Left lobe of liver (tissue), 2 donors: ENCODE measurements at regions not wholly inside any gene's neighbourhood (a gene's known extent, or its start where the extent isn't known, plus 50 kb on each side); places are given as distances from the start of the nearest gene placed in this dataset.

Source experiments
- ATAC-seq: fragments of 200-7000 bp; cut with Tn5 transposase; one replicate; pipeline ENCODE4 v1.9.1; 2020; ENCODE audit warnings: mild to moderate bottlenecking, moderate library complexity
- DNase-seq: peaks from one replicate; pipeline ENCODE4 v3.0.0-alpha.2; 2020; ENCODE audit warnings: low spot score
- donor health status: DM: no; HTN: no; CAD: no; lungs with moderate emphysema.
- donor health status: DM: no; HTN: yes; CAD: no.

DNA sequence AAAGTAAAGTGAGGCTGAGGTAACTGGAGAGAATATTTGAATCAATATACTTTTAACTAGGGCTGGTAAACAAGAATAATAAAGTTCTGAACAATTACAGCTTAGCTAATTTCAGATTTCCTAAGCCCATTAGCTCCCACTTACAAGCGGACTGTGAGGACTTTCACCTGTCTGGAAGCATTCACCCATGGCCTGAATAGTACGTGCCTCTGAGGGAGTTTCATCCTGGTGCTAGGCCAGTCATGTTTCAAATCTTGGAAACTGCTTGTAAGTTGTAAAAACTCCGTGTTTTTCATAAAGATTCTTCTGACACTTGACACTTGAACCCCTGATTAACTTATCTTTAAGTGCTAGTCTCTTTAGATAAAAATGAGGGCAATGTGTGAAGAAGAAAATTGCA lies 975.2 kb upstream of the GHITM start:
- ATAC-seq, result no peak
- DNase-seq, result no peak

DNA sequence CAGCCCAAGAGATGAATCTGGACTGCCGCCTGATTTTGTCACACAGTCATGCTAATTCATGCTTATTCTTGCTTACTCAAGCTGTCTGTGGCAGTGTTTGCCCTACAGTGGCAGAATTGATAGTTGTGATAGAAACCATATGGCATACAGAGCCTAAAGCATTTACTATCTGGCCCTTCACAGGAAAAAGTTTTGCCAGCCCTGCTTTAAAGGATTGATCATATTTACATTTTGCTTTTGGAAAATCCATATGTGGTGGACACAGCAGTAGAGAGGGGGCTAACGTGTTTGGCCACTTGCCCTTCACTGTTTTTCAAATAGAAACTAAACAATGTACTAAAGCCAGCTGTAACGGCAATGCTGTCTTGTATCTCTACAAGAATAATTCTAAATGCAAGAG lies 974.0 kb upstream of the GHITM start:
- ATAC-seq, result no peak
- no peak for DNase-seq

DNA sequence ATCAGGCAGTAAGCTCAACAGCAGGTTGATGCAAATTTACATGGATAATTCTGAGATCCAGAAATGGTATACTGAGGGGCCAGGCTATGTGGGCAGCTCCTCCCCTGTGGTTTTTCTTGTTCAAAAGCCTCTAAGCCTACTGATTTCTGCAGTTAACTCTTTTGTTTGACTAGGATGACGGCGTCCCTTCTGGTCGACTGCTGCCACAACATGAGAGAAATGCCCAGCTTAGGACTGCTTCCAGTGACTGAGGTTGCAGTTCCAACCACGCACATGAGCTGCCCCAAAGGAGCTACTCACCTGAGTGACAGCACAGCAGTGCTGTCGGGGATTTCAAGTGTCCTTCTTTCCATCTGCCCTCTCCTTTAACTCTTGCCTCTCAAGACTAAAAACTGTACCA lies 973.0 kb upstream of the GHITM start:
- DNase-seq (no peak), ATAC-seq (no peak)

DNA sequence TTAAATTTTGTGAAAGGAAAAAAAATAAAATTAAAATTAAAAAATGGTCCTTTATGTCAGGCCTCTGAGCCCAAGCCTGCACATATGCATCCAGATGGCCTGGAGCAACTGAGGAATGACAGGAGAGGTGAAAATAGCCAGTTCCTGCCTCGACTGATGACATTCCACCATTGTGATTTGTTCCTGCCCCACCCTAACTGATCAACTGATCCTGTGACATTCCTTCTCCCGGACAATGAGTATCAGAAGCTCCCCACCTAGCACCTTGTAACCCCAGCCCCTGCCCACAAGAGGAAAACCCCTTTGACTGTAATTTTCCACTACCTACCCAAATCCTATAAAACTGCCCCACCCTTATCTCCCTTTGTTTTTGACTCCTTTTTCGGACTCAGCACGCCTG lies 972.2 kb upstream of the GHITM start:
- DNase-seq (no peak), ATAC-seq (no peak)

DNA sequence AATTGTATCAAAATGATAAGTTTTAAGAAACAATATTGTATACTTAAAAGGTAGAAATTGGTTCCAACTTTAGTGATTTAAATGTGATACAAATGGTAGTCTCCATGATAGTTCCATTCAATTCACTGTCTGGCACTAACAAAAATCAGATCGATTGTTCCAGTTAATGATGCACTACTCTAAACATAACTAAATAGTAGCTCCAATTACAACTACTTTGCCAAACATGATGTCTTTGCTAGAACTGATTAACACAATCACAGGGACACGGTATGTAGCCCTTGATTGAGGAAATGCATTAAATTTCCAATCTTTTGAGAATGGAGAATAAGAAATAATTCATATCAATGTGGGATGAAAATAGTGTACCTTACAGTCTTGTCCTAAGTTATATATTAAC lies 962.4 kb upstream of the GHITM start:
- peak; percentile 79 for ATAC-seq
- no peak for DNase-seq

DNA sequence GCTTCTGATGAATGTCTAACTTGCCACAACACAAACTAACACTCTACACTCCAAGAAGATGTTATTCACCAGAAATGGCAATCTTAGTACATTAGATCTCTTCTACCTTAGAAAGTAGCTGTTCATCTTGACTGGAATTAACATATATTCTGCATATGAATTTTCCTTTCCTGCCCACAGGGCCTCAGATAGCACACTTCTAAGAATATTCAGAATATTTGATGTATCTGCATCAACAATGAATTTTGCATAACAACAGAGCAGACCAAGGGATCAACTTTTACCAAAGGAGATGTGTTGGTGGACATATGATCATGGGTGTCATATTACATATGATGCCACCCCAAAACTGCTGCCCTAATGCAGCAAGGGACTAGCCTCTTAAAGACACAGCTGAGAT lies 960.8 kb upstream of the GHITM start:
- ATAC-seq (no peak), DNase-seq (no peak)

DNA sequence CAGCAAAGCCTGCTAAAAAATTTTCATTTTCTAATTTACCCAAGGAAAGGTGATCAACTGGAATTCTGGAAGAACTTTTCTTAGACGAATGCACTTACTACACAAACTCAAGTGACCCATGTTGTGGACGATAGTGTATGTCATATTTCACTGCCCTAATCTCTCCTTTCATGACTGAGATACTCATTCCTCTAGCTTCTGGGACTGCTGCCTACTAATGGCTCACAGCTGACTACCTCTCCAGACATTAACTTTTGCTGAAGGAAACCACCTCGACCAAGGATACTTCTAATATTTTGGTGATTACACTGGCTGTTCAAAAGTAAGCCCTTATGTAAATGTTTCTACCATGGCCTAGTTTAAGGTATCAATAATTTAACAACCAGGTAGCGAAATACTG lies 959.9 kb upstream of the GHITM start:
- DNase-seq (no peak), ATAC-seq (no peak)

DNA sequence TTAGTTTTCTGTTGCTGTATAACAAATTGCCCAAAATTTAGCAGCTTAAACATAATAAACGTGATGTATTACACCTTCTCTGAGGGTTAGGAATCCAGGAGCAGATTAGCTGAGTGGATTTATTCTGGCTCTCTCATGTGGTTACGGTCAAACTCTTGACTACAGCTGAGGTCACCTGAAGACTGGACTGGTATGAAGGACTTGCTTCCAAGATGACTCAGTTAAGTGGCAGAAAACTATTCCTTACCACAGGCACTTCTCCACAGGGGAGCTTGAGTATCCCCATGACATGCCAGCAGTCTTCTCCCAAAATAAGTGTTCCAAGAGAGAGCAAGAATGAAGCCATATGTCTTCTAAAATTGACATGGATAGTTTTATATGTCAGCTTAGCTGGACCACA lies 957.2 kb upstream of the GHITM start:
- ATAC-seq (no peak), DNase-seq (no peak)

DNA sequence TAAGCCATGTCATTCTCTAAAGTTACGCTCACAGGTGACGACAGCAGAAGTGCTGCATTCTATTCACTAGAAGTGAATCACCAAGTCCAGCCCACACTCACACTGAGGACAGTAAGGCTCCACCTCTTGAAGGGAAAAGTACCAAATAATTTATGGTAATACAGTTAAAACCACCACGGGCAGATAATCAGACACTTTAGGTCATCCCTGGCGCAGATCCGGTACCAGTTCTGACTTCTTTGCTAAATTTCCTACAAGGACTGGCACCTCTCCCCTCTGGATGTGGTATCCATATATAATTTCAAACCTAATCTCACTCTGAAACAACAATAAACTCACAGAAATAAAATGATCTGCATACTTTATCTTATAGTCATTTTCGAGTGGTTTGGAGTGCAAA lies 954.7 kb upstream of the GHITM start:
- no peak for ATAC-seq
- DNase-seq, result no peak

DNA sequence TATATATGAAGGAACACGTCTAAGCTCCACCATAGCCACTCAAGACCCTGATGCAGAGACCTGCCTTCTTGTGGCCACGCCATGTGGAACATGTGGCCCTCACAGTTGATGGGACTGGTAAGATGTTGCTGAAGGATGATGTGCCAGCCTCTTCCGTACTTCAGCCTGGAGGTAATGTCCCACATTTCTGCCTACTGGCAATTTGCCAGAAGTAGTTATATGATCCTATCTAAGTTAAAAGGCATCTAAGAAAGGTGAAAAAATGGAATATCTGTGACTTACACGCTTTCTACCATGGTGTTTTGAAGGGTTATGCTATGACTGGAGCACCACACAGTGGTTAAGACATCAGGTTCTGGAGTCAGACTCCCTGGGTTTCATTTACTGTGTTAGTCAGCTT lies 948.7 kb upstream of the GHITM start:
- no peak for DNase-seq
- no peak for ATAC-seq

DNA sequence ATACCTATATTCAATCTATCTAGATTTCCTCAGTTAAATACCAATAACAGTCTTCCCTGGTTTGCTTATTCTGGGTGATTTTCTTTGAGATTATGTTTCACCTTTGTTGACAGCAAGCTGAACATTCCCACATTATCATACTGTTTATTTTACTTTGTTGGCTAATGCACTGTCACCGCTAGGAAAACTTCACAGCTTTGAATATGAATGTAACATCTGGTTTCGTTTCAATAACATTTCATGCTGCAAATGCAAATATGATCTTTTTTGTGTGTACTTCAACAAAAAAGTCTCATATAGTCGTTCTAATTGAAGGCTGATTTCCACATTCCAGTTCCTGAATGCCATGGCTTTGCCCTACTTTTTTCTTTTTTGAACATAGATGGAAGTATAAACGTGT lies 946.3 kb upstream of the GHITM start:
- no peak for ATAC-seq
- no peak for DNase-seq

DNA sequence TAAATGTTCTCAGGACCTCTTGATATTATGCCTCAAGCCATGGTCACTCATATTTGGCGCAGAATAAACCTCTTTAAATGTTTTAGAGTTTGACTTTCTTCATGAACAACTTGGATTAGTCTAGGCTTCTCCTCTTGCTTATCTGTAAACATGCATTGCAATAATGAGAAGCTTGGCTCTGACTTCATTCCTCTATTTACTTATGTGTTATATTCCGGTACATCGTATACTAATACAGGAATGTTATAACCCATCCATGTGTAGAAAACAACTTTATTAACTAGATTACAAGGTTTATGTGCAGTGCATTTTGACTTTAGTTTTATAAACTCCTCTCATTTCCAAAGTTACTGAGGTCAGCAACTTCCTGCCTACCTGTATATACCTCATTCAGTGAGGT lies 944.3 kb upstream of the GHITM start:
- ATAC-seq, result no peak

DNA sequence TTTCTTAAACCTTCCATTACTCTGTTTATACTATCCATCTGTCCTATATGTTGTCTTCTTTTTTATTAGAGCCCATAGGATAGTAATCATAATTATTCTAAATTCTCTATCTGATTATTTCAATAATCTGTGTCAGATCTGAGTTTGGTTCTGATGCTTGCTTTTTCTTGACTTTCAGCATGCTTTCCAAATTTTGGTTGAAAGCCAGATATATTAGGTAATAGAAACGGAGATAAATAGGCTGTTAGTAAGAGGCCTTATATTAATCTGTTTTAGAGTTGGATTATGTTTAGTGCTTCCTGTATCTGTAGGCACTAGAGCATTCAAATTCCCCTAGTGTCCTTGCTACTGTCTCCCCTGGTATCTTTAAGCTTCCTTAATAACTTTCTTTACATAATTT lies 939.9 kb upstream of the GHITM start:
- ATAC-seq (no peak), DNase-seq (no peak)

More for the DNA sequence above, 944.3 kb upstream of the GHITM start:
- DNase-seq, result no peak

DNA sequence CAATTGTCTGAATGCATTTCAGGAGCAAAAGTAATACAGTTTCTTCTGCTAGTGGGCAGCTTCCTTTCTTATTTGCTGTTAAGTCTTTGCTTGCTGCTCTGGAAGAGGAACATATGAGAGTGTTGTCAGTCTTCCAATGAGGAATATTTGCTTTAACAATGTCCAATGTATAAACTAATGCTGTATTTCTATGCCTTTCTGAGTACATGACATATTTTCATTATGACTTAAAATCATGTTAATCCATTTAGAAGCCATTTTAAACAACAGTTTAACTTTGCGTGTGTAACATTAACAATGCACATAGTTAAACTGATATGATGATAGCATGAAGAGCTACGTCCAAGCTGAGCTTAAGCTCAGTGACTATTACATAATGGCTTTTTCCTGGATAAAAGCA lies 933.4 kb upstream of the GHITM start:
- DNase-seq (no peak), ATAC-seq (no peak)

DNA sequence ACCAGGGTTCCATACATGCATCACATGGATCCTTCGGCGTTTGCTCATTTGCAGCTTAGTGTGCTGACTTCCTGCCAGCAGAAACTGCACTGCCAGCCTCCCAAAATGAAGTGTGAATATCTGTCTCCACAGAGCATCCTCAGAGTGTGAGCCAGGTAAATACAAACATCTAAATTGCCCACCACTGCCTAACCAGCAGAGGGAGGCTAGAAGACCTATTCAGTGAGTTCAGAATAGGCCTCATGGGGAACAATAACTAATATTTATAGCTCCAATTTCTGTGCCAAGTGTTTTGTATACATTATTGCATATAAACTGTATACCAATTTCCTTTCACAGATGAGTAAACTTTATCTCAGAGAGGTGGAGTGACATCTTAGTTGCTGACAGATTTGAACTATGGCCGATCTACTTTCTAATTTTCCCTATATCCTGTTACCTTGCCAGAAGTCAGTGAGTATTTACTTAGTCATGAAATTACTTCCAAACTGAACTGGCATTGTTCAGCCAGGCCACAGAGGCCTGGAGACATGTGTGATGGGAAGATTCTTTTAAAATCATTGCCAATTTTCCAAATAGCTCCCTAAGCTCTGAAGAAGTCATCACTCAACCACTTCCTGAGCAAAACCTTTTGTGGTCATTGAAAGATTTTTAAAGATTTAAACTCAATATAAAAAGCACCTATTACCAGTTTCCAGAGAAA lies 926.5 kb upstream of the GHITM start:
- no peak for ATAC-seq
- no peak for DNase-seq

DNA sequence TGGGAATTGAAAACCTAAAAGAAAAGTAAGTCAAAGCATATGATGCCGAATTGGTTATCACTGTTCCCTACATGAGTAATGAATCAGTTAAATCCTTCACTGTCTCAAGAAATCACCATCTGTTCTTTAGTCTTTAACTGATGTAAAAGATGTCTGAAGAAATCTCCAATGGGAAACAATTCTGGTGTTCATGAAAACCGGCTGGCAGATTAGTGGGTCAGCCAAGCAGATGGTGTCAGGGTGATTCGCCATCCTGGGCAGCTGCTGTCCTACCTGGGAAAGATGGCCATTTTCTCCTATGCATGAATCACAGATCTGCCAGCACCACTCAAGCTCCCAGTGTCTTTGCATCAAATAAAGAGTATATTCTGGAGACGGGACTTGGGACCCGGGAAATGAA lies 925.2 kb upstream of the GHITM start:
- ATAC-seq (no peak), DNase-seq (no peak)

DNA sequence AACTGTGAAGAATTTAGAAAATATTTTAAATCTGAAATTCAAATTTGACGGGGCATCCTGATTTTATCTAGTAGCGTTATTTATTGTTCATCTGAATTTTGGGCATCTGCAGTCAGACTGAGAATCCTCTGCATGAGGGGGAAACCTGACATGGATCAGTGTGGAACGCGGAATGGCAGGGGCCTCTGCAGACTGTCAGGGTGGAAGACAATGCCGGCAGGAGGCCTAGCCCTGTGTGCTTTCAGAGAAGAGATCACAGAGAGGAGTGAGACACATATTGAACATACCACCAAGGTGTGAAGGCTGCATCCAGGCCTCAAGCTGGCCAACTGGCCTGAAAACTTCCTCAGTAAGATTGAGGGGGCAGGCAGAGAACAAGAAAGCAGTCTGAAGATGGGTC lies 921.1 kb upstream of the GHITM start:
- ATAC-seq, result no peak
- no peak for DNase-seq

DNA sequence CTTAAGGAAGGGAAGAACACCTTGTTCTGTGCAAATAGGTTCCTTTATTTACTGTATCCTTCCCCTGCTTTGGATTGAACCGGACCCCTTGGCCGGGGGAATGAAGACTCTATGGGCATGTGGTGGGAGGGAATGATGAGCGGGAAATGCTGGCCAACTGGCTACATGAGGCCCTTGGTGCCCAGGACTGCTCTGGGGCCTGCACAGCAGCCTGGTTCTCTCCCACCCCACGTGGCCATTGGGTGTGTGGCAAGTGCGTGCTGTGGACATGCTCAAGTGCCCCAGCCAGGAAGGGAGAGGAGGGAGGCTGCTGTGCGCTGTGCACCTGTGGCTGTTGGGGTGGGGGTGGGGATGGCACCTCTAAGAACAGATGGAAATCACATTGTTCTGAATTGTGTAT lies 917.0 kb upstream of the GHITM start:
- ATAC-seq (no peak), DNase-seq (no peak)

DNA sequence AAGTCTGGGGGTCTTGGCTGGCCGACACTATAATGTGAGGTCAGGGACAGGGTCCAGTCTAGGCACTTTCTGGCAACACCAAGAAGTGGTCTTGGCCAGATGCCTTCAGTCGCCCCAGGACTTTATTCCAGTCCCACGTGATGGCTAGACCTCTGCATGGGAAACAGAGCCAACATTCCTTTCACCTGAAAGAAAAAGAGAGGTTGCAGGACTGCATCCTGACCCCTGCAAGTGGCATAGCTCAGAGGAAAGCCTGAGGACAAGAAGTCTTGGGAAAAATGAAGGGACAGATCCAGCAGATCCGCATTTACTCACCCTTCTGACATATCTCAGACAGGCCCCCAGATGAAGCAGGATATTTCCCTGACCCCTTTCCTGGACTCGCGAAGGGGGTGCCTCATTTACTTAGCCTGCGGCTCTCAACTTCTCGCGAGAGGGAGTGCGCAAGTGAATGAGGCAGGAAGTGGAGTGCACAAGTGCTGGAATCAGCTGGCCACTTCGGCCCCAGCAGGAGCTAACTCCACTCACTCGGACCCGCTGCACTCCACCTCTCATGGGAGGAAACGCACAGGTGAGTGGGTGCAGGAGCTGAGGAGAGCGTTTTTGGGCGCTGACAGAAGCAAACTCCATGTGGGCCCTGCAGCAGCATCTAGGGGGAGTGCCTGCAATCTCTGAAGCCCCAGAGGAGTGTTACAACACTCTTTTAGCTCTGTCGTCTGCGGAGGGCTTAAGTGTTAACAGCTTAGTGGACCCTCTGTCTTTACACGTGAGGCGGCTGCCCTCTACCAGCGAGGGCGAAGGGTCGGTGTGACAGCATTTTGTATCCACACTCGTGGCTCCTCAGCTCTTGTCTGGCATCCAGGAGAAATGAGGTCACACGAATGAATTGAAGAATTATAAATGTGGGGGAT lies 916.2 kb upstream of the GHITM start:
- DNase-seq (no peak), ATAC-seq (no peak)

DNA sequence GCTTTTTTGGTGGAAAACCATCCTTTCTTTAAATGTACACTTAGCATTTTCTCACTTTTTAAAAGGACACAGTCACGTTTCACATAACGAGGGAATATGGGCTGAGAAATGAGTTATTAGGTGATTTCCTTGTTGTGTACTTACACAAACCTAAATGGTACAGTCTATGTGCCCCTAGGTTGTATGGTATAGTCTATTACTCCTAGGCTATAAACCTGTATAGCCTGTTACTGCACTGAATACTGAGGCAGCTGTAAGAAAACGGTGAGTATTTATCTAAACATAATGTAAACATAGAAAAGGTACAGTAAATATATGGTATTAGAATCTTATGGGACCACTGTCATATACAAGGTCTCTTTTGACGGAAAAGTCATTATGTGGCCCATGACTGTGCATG lies 913.5 kb upstream of the GHITM start:
- no peak for ATAC-seq
- no peak for DNase-seq

DNA sequence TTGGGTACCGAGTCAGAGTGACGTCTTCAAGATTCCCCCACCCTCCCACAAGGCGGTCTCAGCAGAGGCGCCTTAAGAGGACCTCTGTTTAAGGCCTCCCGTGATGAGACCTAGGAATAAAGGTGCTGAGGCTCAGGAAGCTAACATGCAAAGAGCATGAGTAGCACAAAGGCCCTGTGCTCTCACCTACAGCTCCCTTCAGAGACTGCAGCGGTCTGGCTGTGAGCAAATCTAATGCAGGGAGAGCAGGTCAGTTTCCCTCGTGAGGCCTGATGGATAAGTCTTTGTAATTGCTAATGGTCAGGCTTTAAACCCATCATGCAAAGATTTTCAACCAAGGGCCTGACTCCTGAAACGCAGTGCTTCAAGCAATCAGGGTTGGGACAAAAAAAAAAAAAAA lies 909.3 kb upstream of the GHITM start:
- ATAC-seq (no peak), DNase-seq (no peak)

DNA sequence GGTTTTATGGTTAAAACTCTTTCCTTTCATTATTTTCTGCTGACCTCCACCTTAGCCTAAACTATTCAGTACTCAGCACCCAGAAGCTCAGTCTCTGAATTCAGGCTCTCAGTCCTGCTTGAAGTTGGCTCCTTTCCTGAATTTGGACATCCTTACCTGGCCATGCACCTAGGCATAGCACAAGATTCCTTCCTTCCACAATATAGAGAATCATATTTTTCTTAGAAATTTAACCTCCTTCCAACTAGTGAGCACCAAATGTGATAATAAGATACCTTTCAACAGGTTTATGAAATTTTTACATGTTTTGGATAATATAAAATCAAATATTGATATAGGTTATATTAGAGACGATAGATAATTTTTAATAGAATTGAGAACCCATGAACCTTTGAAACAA lies 905.6 kb upstream of the GHITM start:
- no peak for DNase-seq
- no peak for ATAC-seq
